ENCODE measurements at regions not wholly inside any gene's neighbourhood (a gene's known extent, or its start where the extent isn't known, plus 50 kb on each side); places are given as distances from the start of the nearest gene placed in this dataset.

GRCh38 chr5:124279146-124279876 lies 467.1 kb downstream of the ZNF608 start:
- Mint-ChIP-seq H3K27ac (no peak overlapping the region), H3K36me3 (no peaks in the 10 kb centered on the region), H3K9me3 (peaks cover 4 to 8% of the 10 kb centered on the region in 2 donors)
- ATAC-seq: no peak
- no peak for DNase-seq (ENCODE audit: low spot score in 2 of 2)

GRCh38 chr5:124278636-124279035 lies 467.8 kb downstream of the ZNF608 start:
- ATAC-seq: no peak
- H3K27ac Mint-ChIP-seq: no peak overlapping the region
- DNase-seq (ENCODE audit: low spot score in 2 of 2): no peak
- no peaks in the 10 kb centered on the region for H3K36me3 Mint-ChIP-seq
- H3K9me3 Mint-ChIP-seq: peaks cover 4 to 5% of the 10 kb centered on the region in 2 donors

GRCh38 chr5:124277767-124278545 lies 468.5 kb downstream of the ZNF608 start:
- DNase-seq (ENCODE audit: low spot score in 2 of 2) (no peak), ATAC-seq (no peak)
- no peak overlapping the region for H3K27ac Mint-ChIP-seq
- peaks cover 4 to 5% of the 10 kb centered on the region in 2 donors for H3K9me3 Mint-ChIP-seq
- H3K36me3 Mint-ChIP-seq: no peaks in the 10 kb centered on the region

- H3K36me3 Mint-ChIP-seq: no peaks in the 10 kb centered on the region
- no peak for DNase-seq (ENCODE audit: low spot score in 2 of 2)
- H3K27ac Mint-ChIP-seq: no peak overlapping the region
- no peak for ATAC-seq
- H3K9me3 Mint-ChIP-seq: peaks cover 2% of the 10 kb centered on the region in 2 donors
Observed at GRCh38 chr5:124276166-124276565, 470.3 kb downstream of the ZNF608 start.

- ATAC-seq (no peak), DNase-seq (ENCODE audit: low spot score in 2 of 2) (no peak)
- Mint-ChIP-seq H3K27ac (no peak overlapping the region), H3K9me3 (no peaks in the 10 kb centered on the region), H3K36me3 (no peaks in the 10 kb centered on the region)
Observed at GRCh38 chr5:124274949-124275348, 471.5 kb downstream of the ZNF608 start.

GRCh38 chr5:124264499-124264898 lies 481.9 kb downstream of the ZNF608 start:
- no peak for ATAC-seq
- H3K27ac Mint-ChIP-seq: no peak overlapping the region
- no peak for DNase-seq (ENCODE audit: low spot score in 2 of 2)
- H3K36me3 Mint-ChIP-seq: no peaks in the 10 kb centered on the region
- H3K9me3 Mint-ChIP-seq: no peaks in the 10 kb centered on the region

- DNase-seq (ENCODE audit: low spot score in 2 of 2) (no peak), ATAC-seq (no peak)
- Mint-ChIP-seq H3K9me3 (peaks cover 0 to 3% of the 10 kb centered on the region in 2 donors), H3K27ac (no peak overlapping the region), H3K36me3 (no peaks in the 10 kb centered on the region)
Observed at GRCh38 chr5:124263680-124264491, 482.6 kb downstream of the ZNF608 start.

GRCh38 chr5:124262991-124263571 lies 483.4 kb downstream of the ZNF608 start:
- DNase-seq (ENCODE audit: low spot score in 2 of 2) (no peak), ATAC-seq (no peak)
- no peaks in the 10 kb centered on the region for H3K36me3 Mint-ChIP-seq
- no peak overlapping the region for H3K27ac Mint-ChIP-seq
- peaks cover 3 to 6% of the 10 kb centered on the region in 2 donors for H3K9me3 Mint-ChIP-seq

- no peak for DNase-seq (ENCODE audit: low spot score in 2 of 2)
- no peak for ATAC-seq
- H3K36me3 Mint-ChIP-seq: no peaks in the 10 kb centered on the region
- no peak overlapping the region for H3K27ac Mint-ChIP-seq
- peaks cover 5 to 6% of the 10 kb centered on the region in 2 donors for H3K9me3 Mint-ChIP-seq
Observed at GRCh38 chr5:124262470-124262869, 484.0 kb downstream of the ZNF608 start.

GRCh38 chr5:124261848-124262247 lies 484.6 kb downstream of the ZNF608 start:
- Mint-ChIP-seq H3K36me3 (peaks cover 0 to 2% of the 10 kb centered on the region in 2 donors), H3K9me3 (peaks cover 6 to 8% of the 10 kb centered on the region in 2 donors), H3K27ac (no peak overlapping the region)
- ATAC-seq (no peak), DNase-seq (ENCODE audit: low spot score in 2 of 2) (no peak)

- no peak overlapping the region for H3K27ac Mint-ChIP-seq
- peaks cover 0 to 6% of the 10 kb centered on the region in 2 donors for H3K36me3 Mint-ChIP-seq
- DNase-seq (ENCODE audit: low spot score in 2 of 2) (no peak), ATAC-seq (no peak)
- H3K9me3 Mint-ChIP-seq: peaks cover 14 to 16% of the 10 kb centered on the region in 2 donors
Observed at GRCh38 chr5:124260921-124261515, 485.4 kb downstream of the ZNF608 start.

- H3K9me3 Mint-ChIP-seq: peaks cover 19 to 20% of the 10 kb centered on the region in 2 donors
- DNase-seq (ENCODE audit: low spot score in 2 of 2): no peak
- H3K36me3 Mint-ChIP-seq: peaks cover 0 to 6% of the 10 kb centered on the region in 2 donors
- H3K27ac Mint-ChIP-seq: no peak overlapping the region
- ATAC-seq: no peak
Observed at GRCh38 chr5:124259017-124259416, 487.4 kb downstream of the ZNF608 start.

- Mint-ChIP-seq H3K9me3 (peaks cover 19 to 20% of the 10 kb centered on the region in 2 donors), H3K27ac (no peak overlapping the region), H3K36me3 (peaks cover 0 to 6% of the 10 kb centered on the region in 2 donors)
- ATAC-seq (no peak), DNase-seq (ENCODE audit: low spot score in 2 of 2) (no peak)
Observed at GRCh38 chr5:124257048-124257447, 489.4 kb downstream of the ZNF608 start.

GRCh38 chr5:124253203-124253810 lies 493.1 kb downstream of the ZNF608 start:
- no peak for DNase-seq (ENCODE audit: low spot score in 2 of 2)
- Mint-ChIP-seq H3K36me3 (peaks cover 0 to 6% of the 10 kb centered on the region in 2 donors), H3K27ac (no peak overlapping the region), H3K9me3 (peaks cover 14 to 18% of the 10 kb centered on the region in 2 donors)
- ATAC-seq: no peak

GRCh38 chr5:124252747-124253146 lies 493.7 kb downstream of the ZNF608 start:
- no peak for DNase-seq (ENCODE audit: low spot score in 2 of 2)
- no peak for ATAC-seq

GRCh38 chr5:124252191-124252638 lies 494.2 kb downstream of the ZNF608 start:
- H3K27ac Mint-ChIP-seq: no peak overlapping the region
- peaks cover 0 to 6% of the 10 kb centered on the region in 2 donors for H3K36me3 Mint-ChIP-seq
- ATAC-seq: no peak
- DNase-seq (ENCODE audit: low spot score in 2 of 2): no peak
- H3K9me3 Mint-ChIP-seq: peaks cover 14% of the 10 kb centered on the region in 2 donors

More at GRCh38 chr5:124252747-124253146, 493.7 kb downstream of the ZNF608 start:
- no peak overlapping the region for H3K27ac Mint-ChIP-seq
- H3K9me3 Mint-ChIP-seq: peaks cover 14% of the 10 kb centered on the region in 2 donors
- peaks cover 0 to 6% of the 10 kb centered on the region in 2 donors for H3K36me3 Mint-ChIP-seq
